Karpas-422 (cell line): ENCODE measurements at regions not wholly inside any gene's neighbourhood (a gene's known extent, or its start where the extent isn't known, plus 50 kb on each side); places are given as distances from the start of the nearest gene placed in this dataset.

Experiments
- DNase-seq: peaks from one replicate; pipeline ENCODE4 v3.0.0-alpha.2; 2015
- H2AFZ ChIP-seq: fragments of 200-600 bp; sonication (generic); 2 replicates; pipeline ENCODE4 v1.6.1; 2014; ENCODE audit warnings: antibody characterized with exemption, low read length, mixed read lengths
- H3K27ac ChIP-seq: fragments of 200-600 bp; sonication (generic); 2 replicates; pipeline ENCODE4 v1.5.1; 2014; ENCODE audit warnings: mild to moderate bottlenecking, low read length, moderate library complexity
- H3K27me3 ChIP-seq: fragments of 200-600 bp; sonication (generic); 2 replicates; pipeline ENCODE4 v1.6.1; 2014; ENCODE audit warnings: low read length, mixed read lengths
- H3K36me3 ChIP-seq: fragments of 200-600 bp; sonication (generic); 2 replicates; pipeline ENCODE4 v1.6.1; 2014; ENCODE audit warnings: low read length, mixed read lengths; ENCODE audit not compliant: insufficient read depth
- H3K4me1 ChIP-seq: fragments of 200-600 bp; sonication (generic); 2 replicates; pipeline ENCODE4 v1.6.1; 2014; ENCODE audit warnings: mild to moderate bottlenecking, low read length, mixed read lengths
- H3K4me2 ChIP-seq: fragments of 200-600 bp; sonication (generic); 2 replicates; pipeline ENCODE4 v1.6.1; 2014; ENCODE audit warnings: low read length, low read depth, mild to moderate bottlenecking; ENCODE audit not compliant: poor library complexity, severe bottlenecking
- H3K4me3 ChIP-seq: fragments of 200-600 bp; sonication (generic); 2 replicates; pipeline ENCODE4 v1.5.1; 2014; ENCODE audit warnings: mild to moderate bottlenecking, antibody characterized with exemption, low read length, mixed read lengths
- H3K79me2 ChIP-seq: fragments of 200-600 bp; sonication (generic); 2 replicates; pipeline ENCODE4 v1.6.1; 2014; ENCODE audit warnings: mild to moderate bottlenecking, low read length, mixed read lengths
- H3K9ac ChIP-seq: fragments of 200-600 bp; sonication (generic); 2 replicates; pipeline ENCODE4 v1.6.0; 2014; ENCODE audit warnings: low read length
- H3K9me2 ChIP-seq: fragments of 200-600 bp; sonication (generic), shearing (Covaris generic); replicated peaks from 2 replicates; pipeline ENCODE4 v1.6.0; 2014; ENCODE audit warnings: mild to moderate bottlenecking, low read length, moderate library complexity; ENCODE audit not compliant: insufficient read depth
- H3K9me3 ChIP-seq: fragments of 300-700, 200-600 bp; sonication (generic); 2 replicates; pipeline ENCODE4 v1.6.1; 2014; ENCODE audit warnings: low read length, mixed read lengths
- H4K20me1 ChIP-seq: fragments of 200-600 bp; sonication (generic); 2 replicates; pipeline ENCODE4 v1.6.1; 2014; ENCODE audit warnings: mild to moderate bottlenecking, antibody characterized with exemption, low read length, low read depth; ENCODE audit not compliant: insufficient read depth

GRCh38 chr3:170727754-170728153 lies 141.9 kb upstream of the SLC7A14 start:
- no peak overlapping the region for H3K27ac ChIP-seq
- H3K36me3 ChIP-seq: no peaks in the 10 kb centered on the region
- no peak overlapping the region for H2AFZ ChIP-seq

GRCh38 chr3:170726976-170727661 lies 141.2 kb upstream of the SLC7A14 start:
- DNase-seq: no peak
- H3K4me2 ChIP-seq: no peak overlapping the region
- no peaks in the 10 kb centered on the region for H3K9me2 ChIP-seq
- no peaks in the 10 kb centered on the region for H3K9me3 ChIP-seq
- H3K79me2 ChIP-seq: no peaks in the 10 kb centered on the region
- no peaks in the 10 kb centered on the region for H3K27me3 ChIP-seq
- H3K27ac ChIP-seq: no peak overlapping the region
- H3K9ac ChIP-seq: no peak overlapping the region
- H2AFZ ChIP-seq: no peak overlapping the region
- H4K20me1 ChIP-seq: no peaks in the 10 kb centered on the region
- no peaks in the 10 kb centered on the region for H3K36me3 ChIP-seq
- H3K4me3 ChIP-seq: no peak overlapping the region
- H3K4me1 ChIP-seq: no peaks in the 10 kb centered on the region

More at GRCh38 chr3:170727754-170728153, 141.9 kb upstream of the SLC7A14 start:
- DNase-seq: no peak
- H4K20me1 ChIP-seq: no peaks in the 10 kb centered on the region
- H3K9me2 ChIP-seq: no peaks in the 10 kb centered on the region
- no peak overlapping the region for H3K4me3 ChIP-seq
- no peak overlapping the region for H3K4me2 ChIP-seq
- no peaks in the 10 kb centered on the region for H3K4me1 ChIP-seq
- no peaks in the 10 kb centered on the region for H3K27me3 ChIP-seq
- H3K9me3 ChIP-seq: no peaks in the 10 kb centered on the region
- H3K79me2 ChIP-seq: no peaks in the 10 kb centered on the region
- H3K9ac ChIP-seq: no peak overlapping the region

GRCh38 chr3:170725285-170725731 lies 139.4 kb upstream of the SLC7A14 start:
- Histone ChIP-seq H2AFZ (no peak overlapping the region), H3K9ac (no peak overlapping the region), H4K20me1 (no peaks in the 10 kb centered on the region), H3K27ac (no peak overlapping the region), H3K9me3 (no peaks in the 10 kb centered on the region), H3K27me3 (no peaks in the 10 kb centered on the region), H3K4me1 (no peaks in the 10 kb centered on the region), H3K4me3 (no peak overlapping the region), H3K79me2 (no peaks in the 10 kb centered on the region), H3K36me3 (no peaks in the 10 kb centered on the region), H3K9me2 (no peaks in the 10 kb centered on the region), H3K4me2 (no peak overlapping the region)
- no peak for DNase-seq

GRCh38 chr3:170724599-170725280 lies 138.9 kb upstream of the SLC7A14 start:
- no peaks in the 10 kb centered on the region for H3K27me3 ChIP-seq
- H3K79me2 ChIP-seq: no peaks in the 10 kb centered on the region
- H2AFZ ChIP-seq: no peak overlapping the region
- H3K4me2 ChIP-seq: no peak overlapping the region
- no peak overlapping the region for H3K9ac ChIP-seq
- no peak for DNase-seq
- H3K9me3 ChIP-seq: no peaks in the 10 kb centered on the region
- H3K4me3 ChIP-seq: no peak overlapping the region
- no peaks in the 10 kb centered on the region for H4K20me1 ChIP-seq
- H3K27ac ChIP-seq: no peak overlapping the region
- no peaks in the 10 kb centered on the region for H3K4me1 ChIP-seq
- H3K36me3 ChIP-seq: no peaks in the 10 kb centered on the region
- H3K9me2 ChIP-seq: no peaks in the 10 kb centered on the region

GRCh38 chr3:170723241-170723640 lies 137.4 kb upstream of the SLC7A14 start:
- no peaks in the 10 kb centered on the region for H3K27me3 ChIP-seq
- no peaks in the 10 kb centered on the region for H3K9me3 ChIP-seq
- no peak for DNase-seq

GRCh38 chr3:170721563-170721962 lies 135.7 kb upstream of the SLC7A14 start:
- Histone ChIP-seq H2AFZ (no peak overlapping the region), H3K9me2 (no peaks in the 10 kb centered on the region), H3K79me2 (no peaks in the 10 kb centered on the region), H3K4me1 (no peaks in the 10 kb centered on the region), H3K4me2 (no peak overlapping the region), H3K27ac (no peak overlapping the region), H3K9me3 (no peaks in the 10 kb centered on the region), H3K27me3 (no peaks in the 10 kb centered on the region), H4K20me1 (no peaks in the 10 kb centered on the region), H3K4me3 (no peak overlapping the region), H3K9ac (no peak overlapping the region), H3K36me3 (no peaks in the 10 kb centered on the region)
- DNase-seq: no peak

More at GRCh38 chr3:170723241-170723640, 137.4 kb upstream of the SLC7A14 start:
- Histone ChIP-seq H2AFZ (no peak overlapping the region), H3K27ac (no peak overlapping the region), H3K9ac (no peak overlapping the region), H3K9me2 (no peaks in the 10 kb centered on the region), H3K4me2 (no peak overlapping the region), H3K36me3 (no peaks in the 10 kb centered on the region), H3K79me2 (no peaks in the 10 kb centered on the region), H3K4me3 (no peak overlapping the region), H3K4me1 (no peaks in the 10 kb centered on the region), H4K20me1 (no peaks in the 10 kb centered on the region)

- Histone ChIP-seq H3K9ac (no peak overlapping the region), H2AFZ (no peak overlapping the region)
Measured at GRCh38 chr3:170719300-170719699, 133.4 kb upstream of the SLC7A14 start.

GRCh38 chr3:170718848-170719247 lies 133.0 kb upstream of the SLC7A14 start:
- Histone ChIP-seq H3K27ac (no peak overlapping the region), H3K9me3 (no peaks in the 10 kb centered on the region), H4K20me1 (no peaks in the 10 kb centered on the region), H3K79me2 (no peaks in the 10 kb centered on the region), H3K9ac (no peak overlapping the region), H3K4me2 (no peak overlapping the region), H3K4me1 (no peaks in the 10 kb centered on the region), H3K9me2 (no peaks in the 10 kb centered on the region), H3K27me3 (no peaks in the 10 kb centered on the region), H3K4me3 (no peak overlapping the region), H2AFZ (no peak overlapping the region), H3K36me3 (no peaks in the 10 kb centered on the region)
- DNase-seq: no peak

More at GRCh38 chr3:170719300-170719699, 133.4 kb upstream of the SLC7A14 start:
- Histone ChIP-seq H3K9me2 (no peaks in the 10 kb centered on the region), H3K4me1 (no peaks in the 10 kb centered on the region), H3K36me3 (no peaks in the 10 kb centered on the region), H3K27ac (no peak overlapping the region), H3K4me2 (no peak overlapping the region), H3K9me3 (no peaks in the 10 kb centered on the region), H3K79me2 (no peaks in the 10 kb centered on the region), H3K27me3 (no peaks in the 10 kb centered on the region), H3K4me3 (no peak overlapping the region), H4K20me1 (no peaks in the 10 kb centered on the region)
- no peak for DNase-seq
